Stomach (tissue), 4 donors: ENCODE measurements at regions not wholly inside any gene's neighbourhood (a gene's known extent, or its start where the extent isn't known, plus 50 kb on each side); places are given as distances from the start of the nearest gene placed in this dataset.

ENCODE experiments used
- CTCF ChIP-seq, 7 experiments: fragments of 450-650 bp in 4 of 7; fragments of 200-600 bp in 3 of 7; sonication (generic) in 3 of 7; IDR thresholded peaks; one replicate each; pipeline ENCODE4 v1.5.1; 2016 to 2019; ENCODE audit warnings: antibody characterized with exemption in 7 of 7, control low read depth in 2 of 7, mild to moderate bottlenecking in 1 of 7
- POLR2AphosphoS5 ChIP-seq, 3 donors: sonication (generic); formaldehyde crosslinking; IDR thresholded peaks; one replicate each; pipeline ENCODE4 v1.6.1; 2016; ENCODE audit warnings: antibody characterized with exemption in 3 of 3

- TF ChIP-seq CTCF (IDR thresholded peaks at IDR 0.05) (no peak), POLR2AphosphoS5 (IDR thresholded peaks at IDR 0.05) (no peak)
Observed at GRCh38 chr21:16087523-16087922, 357.7 kb downstream of the USP25 start.
